Left ventricle myocardium superior (tissue), 1 donor: ENCODE measurements at regions not wholly inside any gene's neighbourhood (a gene's known extent, or its start where the extent isn't known, plus 50 kb on each side); places are given as distances from the start of the nearest gene placed in this dataset.

Experiments
- ATAC-seq: fragments of 200-7000 bp; cut with Tn5 transposase; one replicate; pipeline ENCODE4 v1.9.1; 2020; ENCODE audit warnings: mild to moderate bottlenecking, moderate library complexity
- DNase-seq: peaks from one replicate; pipeline ENCODE4 v3.0.0-alpha.2; 2020
- intact Hi-C: fragments of 100-400 bp; cut with micrococcal nuclease; formaldehyde crosslinking; loops from one replicate; pipeline ENCODE4 v1.11.0; 2022
- donor health status: DM: no; HTN: yes; CAD: no; lungs with severe emphysema.

DNA sequence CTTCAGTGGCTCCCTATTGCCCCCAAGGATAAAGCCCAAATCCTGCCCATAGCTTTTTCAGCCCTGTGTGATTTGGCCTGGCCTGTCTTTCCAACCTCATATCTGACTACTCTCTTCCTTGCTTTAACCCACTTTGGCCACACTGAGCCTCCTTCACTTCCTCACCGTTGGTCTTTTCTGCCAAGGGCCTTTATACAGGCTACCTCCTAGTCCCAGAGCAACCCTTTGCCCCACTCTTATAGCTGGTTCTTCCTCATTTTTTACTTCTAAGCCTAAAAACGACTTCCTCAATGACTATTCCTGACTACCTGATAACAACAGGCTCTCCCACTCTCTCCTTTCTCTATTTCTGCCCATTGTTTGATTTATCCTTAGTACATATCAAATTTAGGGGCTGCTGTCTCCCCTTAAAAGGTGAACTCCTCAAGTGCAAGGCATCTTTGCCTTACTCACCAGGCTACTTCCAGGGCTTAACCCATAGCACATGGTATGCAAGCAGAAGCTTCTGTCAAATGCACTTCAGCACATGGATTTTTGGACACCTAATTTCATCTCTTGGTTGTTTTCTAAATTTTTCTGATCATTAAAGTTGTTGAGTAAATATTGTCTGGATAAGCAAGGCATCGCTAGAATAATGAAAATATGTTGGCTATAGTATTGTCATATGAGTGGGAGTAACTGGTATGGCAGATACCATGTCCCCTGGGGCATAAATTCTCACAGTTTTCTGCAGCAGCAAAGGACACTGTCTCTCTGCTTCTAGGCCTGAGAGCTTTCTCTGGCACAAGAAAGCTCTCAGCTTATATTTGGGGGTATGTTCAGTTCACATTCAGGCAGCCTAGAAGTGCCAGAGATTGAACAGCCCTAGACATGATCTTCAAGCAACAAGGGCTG, 201.5 kb upstream of the GPR26 start:
- ATAC-seq (no peak), DNase-seq (no peak)
- intact Hi-C loops, result no loop called here

GRCh38 chr10:123470336-123470921, 195.7 kb upstream of the GPR26 start:
- intact Hi-C loops, result no loop called here
- no peak for DNase-seq
- no peak for ATAC-seq

DNA sequence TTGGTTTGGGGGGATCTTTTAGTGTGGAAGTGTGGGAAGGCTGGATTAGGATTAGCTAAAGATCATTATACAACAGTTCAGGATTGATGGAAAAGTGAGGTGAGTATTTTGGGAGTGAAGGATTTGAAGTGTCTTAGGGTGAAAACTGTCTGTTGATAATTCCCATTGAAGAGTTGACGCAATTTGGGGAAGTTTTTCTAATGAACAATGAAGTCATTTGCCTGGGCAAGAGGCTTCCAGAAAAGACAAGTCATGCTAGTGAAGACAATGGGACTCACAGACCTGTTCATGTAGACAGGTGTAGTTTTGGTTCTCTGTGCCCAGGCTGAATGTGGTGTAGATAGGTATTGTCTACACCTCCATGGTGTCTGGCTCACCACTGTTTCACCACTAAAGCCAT, 194.3 kb upstream of the GPR26 start:
- intact Hi-C loops, result no loop called here
- DNase-seq (no peak), ATAC-seq (no peak)

DNA sequence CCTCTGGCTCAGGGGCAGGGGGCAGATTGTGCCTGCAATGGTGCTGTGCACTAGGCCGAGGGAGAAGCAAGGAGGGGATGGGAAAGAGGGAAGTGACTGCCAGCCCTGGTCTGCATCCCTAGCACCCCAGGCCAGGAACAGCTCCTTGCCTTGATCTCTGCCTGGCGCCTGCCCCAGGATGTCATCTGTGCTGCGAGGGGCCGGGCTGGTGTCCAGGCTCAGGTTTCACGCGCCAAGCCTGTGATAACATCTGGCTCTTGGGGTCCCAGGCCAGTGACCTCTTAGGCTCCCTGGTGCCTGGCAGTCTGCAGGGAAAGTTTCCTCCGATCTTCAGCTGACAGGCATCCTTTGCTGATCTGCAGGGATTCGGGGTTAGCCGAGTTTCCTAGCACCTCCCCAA, 193.5 kb upstream of the GPR26 start:
- intact Hi-C loops, result no loop called here
- no peak for ATAC-seq

GRCh38 chr10:123474700-123475099, 191.5 kb upstream of the GPR26 start:
- intact Hi-C loops, result no loop called here
- no peak for DNase-seq
- no peak for ATAC-seq

More for the DNA sequence above, 193.5 kb upstream of the GPR26 start:
- DNase-seq, result no peak

DNA sequence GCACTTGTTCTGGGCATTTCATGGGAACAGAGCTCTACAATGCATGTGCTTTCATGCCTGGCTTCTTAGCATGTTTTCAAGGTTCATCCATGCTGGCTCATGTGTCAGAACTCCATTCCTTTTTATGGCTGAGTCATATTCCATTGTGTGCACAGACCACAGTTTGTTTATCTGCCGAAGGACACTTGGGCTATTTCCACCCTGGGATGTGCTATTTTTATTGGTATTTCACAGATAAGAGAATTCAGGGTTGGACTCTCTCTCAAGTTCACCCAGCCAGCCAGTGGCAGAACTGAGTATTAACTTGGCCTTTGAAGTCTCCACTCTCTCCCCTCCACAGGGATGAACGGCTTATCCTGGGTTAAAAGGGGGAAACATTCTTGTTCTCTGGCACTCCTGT, 190.7 kb upstream of the GPR26 start:
- ATAC-seq, result no peak
- intact Hi-C loops, result no loop called here
- no peak for DNase-seq

GRCh38 chr10:123478116-123478515, 188.0 kb upstream of the GPR26 start:
- intact Hi-C loops, result no loop called here
- no peak for DNase-seq
- no peak for ATAC-seq

GRCh38 chr10:123479640-123480039, 186.5 kb upstream of the GPR26 start:
- intact Hi-C loops, result no loop called here
- DNase-seq (no peak), ATAC-seq (no peak)

DNA sequence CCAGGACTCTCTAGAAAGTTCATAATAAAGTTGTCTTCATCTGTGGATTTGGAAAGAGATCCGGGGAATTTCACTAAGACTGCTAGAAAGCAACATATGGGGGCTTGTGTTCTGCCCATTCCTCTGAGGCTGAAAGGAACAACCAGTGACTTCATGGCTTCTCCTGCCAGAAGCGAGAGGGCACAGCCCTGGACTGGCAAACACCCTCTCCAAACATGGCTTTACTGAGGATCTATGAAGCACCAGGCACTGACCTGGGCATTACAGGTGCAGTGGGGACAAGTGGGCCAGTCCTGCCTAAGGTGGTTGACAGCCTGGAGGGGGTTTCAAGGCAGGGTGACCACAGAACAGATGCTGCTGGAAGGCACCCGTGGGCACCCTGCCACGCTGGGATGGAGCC, 185.8 kb upstream of the GPR26 start:
- ATAC-seq, result no peak
- DNase-seq, result no peak
- intact Hi-C loops, result no loop called here

GRCh38 chr10:123480845-123481244, 185.3 kb upstream of the GPR26 start:
- no peak for ATAC-seq
- intact Hi-C loops, result no loop called here

DNA sequence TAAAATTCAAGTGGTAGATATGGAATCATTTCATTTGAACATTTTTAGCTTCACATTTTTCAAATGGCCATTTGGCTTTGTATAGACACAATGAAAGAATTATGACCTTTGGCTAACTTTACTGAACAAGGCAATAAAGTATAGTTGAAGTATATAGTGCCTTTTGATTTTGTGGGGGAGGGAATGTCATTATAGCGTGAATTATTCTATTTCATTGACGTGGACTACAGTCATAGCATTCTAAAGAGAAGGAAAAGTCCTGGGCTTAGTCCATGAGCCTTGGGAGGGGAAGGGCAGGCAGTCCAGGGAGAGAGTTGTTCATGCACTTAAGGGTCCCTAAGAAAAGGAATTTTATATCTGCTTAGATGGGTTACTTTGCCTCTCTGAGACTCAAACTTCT, 181.4 kb upstream of the GPR26 start:
- intact Hi-C loops, result no loop called here
- no peak for DNase-seq
- ATAC-seq, result no peak

More at GRCh38 chr10:123480845-123481244, 185.3 kb upstream of the GPR26 start:
- DNase-seq, result no peak

GRCh38 chr10:123485341-123485960, 180.7 kb upstream of the GPR26 start:
- DNase-seq (no peak), ATAC-seq (no peak)
- intact Hi-C loops, result no loop called here

- DNase-seq (no peak), ATAC-seq (no peak)
- intact Hi-C loops, result no loop called here
These were observed 177.7 kb upstream of the GPR26 start for GRCh38 chr10:123488436-123488835.

GRCh38 chr10:123491364-123491763, 174.8 kb upstream of the GPR26 start:
- DNase-seq (no peak), ATAC-seq (no peak)
- intact Hi-C loops, result no loop called here

DNA sequence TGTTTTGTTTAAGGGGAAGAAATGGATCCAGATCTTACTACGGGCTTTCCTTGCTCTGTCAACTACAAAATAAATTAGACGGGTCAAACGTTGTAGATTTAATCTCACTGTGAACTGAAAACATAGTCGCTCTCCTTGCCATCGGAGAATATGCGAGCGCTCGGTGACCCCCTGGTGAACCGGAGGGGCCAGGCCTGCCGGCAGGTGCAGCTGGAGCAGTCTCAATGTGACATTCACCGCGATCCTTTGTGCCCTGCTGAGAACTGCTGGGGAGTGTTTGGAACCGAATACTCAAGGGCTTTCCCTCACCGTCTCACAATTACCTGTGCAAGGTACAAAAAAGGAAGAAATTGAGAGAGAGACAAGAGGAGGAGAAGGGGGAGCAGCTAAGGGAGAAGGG, 174.1 kb upstream of the GPR26 start:
- DNase-seq (no peak), ATAC-seq (no peak)
- intact Hi-C loops, result no loop called here

DNA sequence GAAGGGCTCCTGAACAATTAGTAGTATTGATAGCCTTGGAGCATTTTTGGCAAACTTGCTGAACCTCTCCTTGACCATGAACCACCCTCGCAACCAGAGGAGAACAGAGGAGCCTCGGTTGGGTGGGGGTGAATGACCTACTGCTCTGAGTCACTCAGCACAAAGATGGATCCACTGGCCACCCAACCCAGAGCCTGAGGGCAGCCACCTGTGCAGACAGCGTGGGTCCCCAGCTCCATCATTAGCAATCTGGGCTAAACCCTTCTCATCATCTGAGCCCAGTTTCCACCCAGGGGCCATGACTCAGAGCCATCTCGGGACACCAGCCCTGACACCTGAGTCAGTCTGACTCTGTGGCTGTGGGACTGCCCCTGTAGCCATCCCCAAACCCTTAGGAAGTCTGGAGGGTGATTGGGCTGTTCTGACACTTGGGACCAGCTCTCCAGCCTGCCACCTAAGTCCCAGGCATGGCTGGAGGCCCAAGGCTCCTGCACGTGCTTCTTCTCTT, 171.8 kb upstream of the GPR26 start:
- ATAC-seq, result no peak
- DNase-seq, result no peak
- intact Hi-C loops, result no loop called here

GRCh38 chr10:123496375-123496774, 169.8 kb upstream of the GPR26 start:
- intact Hi-C loops, result no loop called here
- no peak for ATAC-seq
- DNase-seq, result no peak

GRCh38 chr10:123496996-123497660, 169.0 kb upstream of the GPR26 start:
- DNase-seq, result no peak
- intact Hi-C loops, result no loop called here
- ATAC-seq, result no peak

DNA sequence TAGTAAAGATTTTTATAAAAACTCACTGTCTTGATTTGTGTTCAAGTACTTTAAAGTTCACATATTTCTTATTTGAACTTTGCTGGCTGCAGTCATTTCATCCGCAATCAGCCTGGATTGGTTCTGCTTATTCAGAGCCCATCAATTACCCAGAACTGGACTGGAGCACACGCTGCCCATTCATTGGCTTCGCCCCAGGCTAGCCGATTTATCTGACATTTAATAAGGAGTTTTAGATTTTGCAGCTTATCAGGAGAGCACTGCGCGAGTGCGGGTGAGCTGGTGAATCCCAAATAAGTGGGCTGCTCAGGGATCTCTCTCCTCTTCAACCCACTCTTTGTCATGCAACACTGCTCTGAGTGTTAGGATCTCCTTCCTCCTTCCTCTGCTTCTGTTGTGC, 166.0 kb upstream of the GPR26 start:
- no peak for ATAC-seq
- DNase-seq, result no peak
- intact Hi-C loops, result no loop called here

DNA sequence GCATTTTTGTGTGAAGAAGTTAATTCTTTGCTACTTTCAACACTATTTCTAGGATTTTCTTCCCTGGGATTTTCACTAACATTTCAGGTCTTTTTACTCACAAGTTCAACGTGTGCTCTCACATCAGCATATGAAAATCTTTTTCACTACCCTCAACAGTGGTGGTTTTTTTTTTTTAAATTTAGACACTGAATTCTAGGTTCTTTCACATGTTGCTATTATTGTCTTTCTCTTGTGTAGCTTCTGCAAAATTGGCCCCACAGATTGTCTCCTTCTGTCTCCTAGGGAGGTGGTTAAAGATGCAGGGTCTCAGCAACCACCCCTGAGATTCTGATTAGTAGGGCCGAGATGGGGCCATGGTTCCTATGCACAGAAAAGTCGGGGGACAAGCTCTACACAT, 165.0 kb upstream of the GPR26 start:
- DNase-seq, result no peak
- intact Hi-C loops, result no loop called here
- no peak for ATAC-seq
